ENCODE measurements at regions not wholly inside any gene's neighbourhood (a gene's known extent, or its start where the extent isn't known, plus 50 kb on each side); places are given as distances from the start of the nearest gene placed in this dataset.

DNA sequence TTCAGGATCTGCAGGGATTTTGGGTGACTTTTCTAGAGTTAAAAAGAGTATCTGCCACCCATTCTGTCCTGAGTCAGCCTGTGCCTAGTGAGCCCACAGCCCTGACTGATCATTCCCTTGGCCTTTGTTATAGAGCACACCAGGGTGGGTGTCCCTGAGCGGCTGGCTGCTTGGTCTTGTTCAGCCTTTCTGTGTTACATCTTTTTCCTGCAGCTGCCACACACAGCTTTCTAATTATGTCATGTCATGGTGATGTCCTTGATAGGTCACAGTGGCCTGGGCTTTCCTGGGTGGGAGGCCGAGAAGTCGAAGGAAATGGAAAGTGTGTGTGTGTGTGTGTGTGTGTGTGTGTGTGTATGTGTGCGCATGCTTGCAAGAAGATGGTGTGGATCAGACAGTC lies 293.2 kb upstream of the CRY1 start:
- H3K27me3 Mint-ChIP-seq: no peaks in the 10 kb centered on the region
- H3K4me1 Mint-ChIP-seq (ENCODE audit: low read depth): peaks cover 56% of the 10 kb centered on the region
- H3K4me3 Mint-ChIP-seq: no peak overlapping the region
- H3K9me3 Mint-ChIP-seq (ENCODE audit: low read depth): no peaks in the 10 kb centered on the region
- no peak overlapping the region for H3K27ac Mint-ChIP-seq
- H3K36me3 Mint-ChIP-seq: peaks cover 7% of the 10 kb centered on the region

DNA sequence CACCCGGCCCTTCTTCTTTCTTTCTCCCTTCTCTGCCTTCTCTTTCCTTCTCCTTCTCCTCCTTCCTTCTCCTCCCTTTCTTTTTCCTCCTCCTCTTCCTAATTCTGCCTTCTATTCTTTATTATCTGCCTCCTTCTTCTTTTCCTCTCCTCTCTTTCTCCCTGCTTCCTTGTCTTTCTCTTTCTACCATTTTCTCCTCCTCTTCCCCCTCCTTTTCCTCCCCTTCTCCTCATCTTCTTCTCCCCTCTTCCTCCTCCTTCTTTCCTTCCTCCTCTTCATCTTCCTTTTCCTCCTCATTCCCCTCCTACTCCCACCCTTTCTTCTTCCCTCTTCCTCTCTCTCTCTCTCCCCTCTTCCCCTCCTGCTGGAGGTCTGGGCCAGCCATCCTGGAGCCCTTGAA lies 294.9 kb upstream of the CRY1 start:
- no peaks in the 10 kb centered on the region for H3K9me3 Mint-ChIP-seq (ENCODE audit: low read depth)
- peaks cover 69% of the 10 kb centered on the region for H3K4me1 Mint-ChIP-seq (ENCODE audit: low read depth)
- H3K27ac Mint-ChIP-seq: peak overlapping the region; percentile 75
- no peak overlapping the region for H3K4me3 Mint-ChIP-seq
- H3K36me3 Mint-ChIP-seq: peaks cover 7% of the 10 kb centered on the region
- no peaks in the 10 kb centered on the region for H3K27me3 Mint-ChIP-seq

- Mint-ChIP-seq H3K9me3 (ENCODE audit: low read depth) (no peaks in the 10 kb centered on the region), H3K36me3 (peaks cover 7% of the 10 kb centered on the region), H3K27me3 (no peaks in the 10 kb centered on the region), H3K4me1 (ENCODE audit: low read depth) (peaks cover 82% of the 10 kb centered on the region), H3K27ac (peak overlapping the region; percentile 48), H3K4me3 (peak overlapping the region; percentile 2)
Observed at GRCh38 chr12:107390414-107390813, 295.2 kb upstream of the PWP1 start.

DNA sequence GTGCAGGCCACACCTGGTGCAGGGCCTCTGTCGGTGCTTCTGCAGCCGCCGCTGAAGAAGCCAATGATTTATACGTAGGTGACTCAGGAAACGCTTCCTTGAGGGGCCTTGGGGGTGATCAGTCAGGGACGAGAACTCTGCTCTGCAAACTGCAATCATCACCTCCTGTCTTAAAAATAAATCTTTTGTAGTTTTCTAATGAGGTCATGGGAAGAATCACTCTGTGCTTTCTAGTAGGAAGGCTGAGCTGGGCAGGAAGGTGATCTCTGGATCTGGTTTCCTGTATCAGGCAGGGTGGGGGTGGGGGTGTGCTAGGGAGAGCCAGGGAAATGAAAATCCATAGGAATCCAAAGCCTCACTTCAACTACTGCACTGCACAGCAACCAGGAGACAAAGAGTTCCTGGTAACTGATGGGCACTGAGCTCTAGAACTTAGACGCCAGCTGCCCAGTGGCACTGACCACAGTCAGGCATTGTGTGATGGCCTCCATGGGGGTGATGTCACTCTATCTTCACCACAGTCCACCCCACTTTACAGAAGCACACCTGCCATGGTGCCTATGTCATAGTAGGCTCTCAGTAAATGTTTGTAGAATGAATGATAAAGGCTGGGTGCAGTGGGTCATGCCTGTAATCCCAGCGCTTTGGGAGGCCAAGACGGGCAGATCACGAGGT lies 292.4 kb upstream of the PWP1 start:
- peaks cover 83% of the 10 kb centered on the region for H3K4me1 Mint-ChIP-seq (ENCODE audit: low read depth)
- no peaks in the 10 kb centered on the region for H3K27me3 Mint-ChIP-seq
- H3K9me3 Mint-ChIP-seq (ENCODE audit: low read depth): no peaks in the 10 kb centered on the region
- H3K4me3 Mint-ChIP-seq: peak overlapping the region; percentile 42
- H3K27ac Mint-ChIP-seq: peak overlapping the region; percentile 73
- H3K36me3 Mint-ChIP-seq: peaks cover 4% of the 10 kb centered on the region

DNA sequence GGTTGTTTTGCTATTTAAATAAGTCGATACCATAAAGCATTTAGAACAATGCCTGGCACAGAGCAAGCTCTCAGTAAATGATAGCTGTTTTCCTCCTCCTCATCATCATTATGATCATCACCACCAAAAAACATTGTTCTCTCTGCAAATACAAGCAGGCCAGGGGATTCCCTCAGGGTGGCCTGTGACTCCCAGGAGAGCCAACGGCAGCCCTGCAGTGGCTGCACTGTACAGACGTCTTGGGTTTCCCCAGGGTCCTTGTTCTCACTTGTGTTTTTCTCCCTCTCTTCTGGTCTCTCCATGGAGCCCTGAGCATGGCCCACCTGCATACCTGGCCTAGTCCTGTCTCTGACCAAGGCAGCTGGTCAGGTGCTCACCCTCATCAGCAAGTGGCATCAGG lies 290.9 kb upstream of the PWP1 start:
- no peaks in the 10 kb centered on the region for H3K27me3 Mint-ChIP-seq
- H3K4me3 Mint-ChIP-seq: no peak overlapping the region
- no peaks in the 10 kb centered on the region for H3K9me3 Mint-ChIP-seq (ENCODE audit: low read depth)
- peaks cover 2% of the 10 kb centered on the region for H3K36me3 Mint-ChIP-seq
- peaks cover 75% of the 10 kb centered on the region for H3K4me1 Mint-ChIP-seq (ENCODE audit: low read depth)
- no peak overlapping the region for H3K27ac Mint-ChIP-seq

DNA sequence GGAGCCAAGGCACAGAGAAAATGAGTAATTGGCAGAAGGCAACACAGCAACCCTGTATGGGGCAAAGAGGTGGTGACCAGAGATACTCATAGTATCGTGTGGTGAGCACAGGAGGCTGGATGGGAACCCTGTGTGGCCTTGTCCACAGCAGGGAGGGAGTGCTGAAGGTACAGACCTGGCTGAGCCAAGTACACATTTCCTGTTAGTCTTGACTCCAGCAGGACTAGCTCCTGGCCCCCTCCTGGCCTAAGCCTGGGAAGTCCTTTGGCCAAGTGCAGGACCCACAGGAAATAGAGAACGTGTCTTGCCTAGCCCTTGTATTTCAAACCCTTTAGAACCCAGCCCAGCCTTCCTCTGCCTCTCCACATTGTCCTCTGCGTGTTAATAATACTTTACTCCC lies 289.8 kb upstream of the PWP1 start:
- no peak overlapping the region for H3K27ac Mint-ChIP-seq
- no peaks in the 10 kb centered on the region for H3K27me3 Mint-ChIP-seq
- H3K36me3 Mint-ChIP-seq: no peaks in the 10 kb centered on the region
- no peaks in the 10 kb centered on the region for H3K9me3 Mint-ChIP-seq (ENCODE audit: low read depth)
- H3K4me1 Mint-ChIP-seq (ENCODE audit: low read depth): peaks cover 72% of the 10 kb centered on the region
- H3K4me3 Mint-ChIP-seq: no peak overlapping the region

GRCh38 chr12:107396991-107397390 lies 288.6 kb upstream of the PWP1 start:
- H3K27me3 Mint-ChIP-seq: no peaks in the 10 kb centered on the region
- no peak overlapping the region for H3K4me3 Mint-ChIP-seq
- peaks cover 70% of the 10 kb centered on the region for H3K4me1 Mint-ChIP-seq (ENCODE audit: low read depth)
- peak overlapping the region; percentile 10 for H3K27ac Mint-ChIP-seq
- no peaks in the 10 kb centered on the region for H3K36me3 Mint-ChIP-seq
- no peaks in the 10 kb centered on the region for H3K9me3 Mint-ChIP-seq (ENCODE audit: low read depth)

- Mint-ChIP-seq H3K4me1 (ENCODE audit: low read depth) (peaks cover 67% of the 10 kb centered on the region), H3K27ac (no peak overlapping the region), H3K36me3 (no peaks in the 10 kb centered on the region), H3K4me3 (no peak overlapping the region), H3K9me3 (ENCODE audit: low read depth) (no peaks in the 10 kb centered on the region), H3K27me3 (no peaks in the 10 kb centered on the region)
Observed at GRCh38 chr12:107397890-107398500, 287.6 kb upstream of the PWP1 start.

GRCh38 chr12:107399046-107399445 lies 286.6 kb upstream of the PWP1 start:
- H3K4me3 Mint-ChIP-seq: no peak overlapping the region
- H3K4me1 Mint-ChIP-seq (ENCODE audit: low read depth): peaks cover 58% of the 10 kb centered on the region
- H3K27ac Mint-ChIP-seq: peak overlapping the region; percentile 19
- H3K9me3 Mint-ChIP-seq (ENCODE audit: low read depth): no peaks in the 10 kb centered on the region
- no peaks in the 10 kb centered on the region for H3K27me3 Mint-ChIP-seq
- no peaks in the 10 kb centered on the region for H3K36me3 Mint-ChIP-seq

GRCh38 chr12:107400686-107401447 lies 284.7 kb upstream of the PWP1 start:
- no peaks in the 10 kb centered on the region for H3K27me3 Mint-ChIP-seq
- H3K4me1 Mint-ChIP-seq (ENCODE audit: low read depth): peaks cover 48% of the 10 kb centered on the region
- H3K9me3 Mint-ChIP-seq (ENCODE audit: low read depth): no peaks in the 10 kb centered on the region
- no peak overlapping the region for H3K27ac Mint-ChIP-seq
- H3K36me3 Mint-ChIP-seq: no peaks in the 10 kb centered on the region
- H3K4me3 Mint-ChIP-seq: no peak overlapping the region

- Mint-ChIP-seq H3K4me3 (no peak overlapping the region), H3K27ac (peak overlapping the region; percentile 17), H3K4me1 (ENCODE audit: low read depth) (peaks cover 38% of the 10 kb centered on the region), H3K36me3 (no peaks in the 10 kb centered on the region), H3K27me3 (no peaks in the 10 kb centered on the region), H3K9me3 (ENCODE audit: low read depth) (no peaks in the 10 kb centered on the region)
Observed at GRCh38 chr12:107402041-107403022, 283.3 kb upstream of the PWP1 start.

DNA sequence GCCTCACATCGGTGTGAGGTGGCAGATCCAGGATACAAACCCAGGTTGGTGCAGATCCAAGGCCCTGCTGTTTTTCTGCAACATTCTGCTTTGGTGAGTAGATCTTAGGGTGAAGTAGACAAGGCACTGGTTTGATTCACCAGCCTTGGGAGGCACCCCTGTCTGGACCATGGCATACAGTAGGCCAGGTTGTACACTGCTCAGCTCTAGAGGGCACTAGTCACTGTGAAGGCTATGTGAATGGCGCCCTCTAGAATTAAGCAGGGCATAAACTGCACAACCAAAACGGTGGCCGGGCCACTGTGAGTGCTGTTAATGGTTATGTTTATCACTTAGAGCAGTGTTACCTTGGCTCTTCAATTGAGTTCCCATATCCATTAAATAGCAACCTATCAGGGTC lies 280.6 kb upstream of the PWP1 start:
- no peak overlapping the region for H3K27ac Mint-ChIP-seq

GRCh38 chr12:107405436-107405835 lies 280.2 kb upstream of the PWP1 start:
- Mint-ChIP-seq H3K4me1 (ENCODE audit: low read depth) (peaks cover 21% of the 10 kb centered on the region), H3K9me3 (ENCODE audit: low read depth) (no peaks in the 10 kb centered on the region), H3K27ac (no peak overlapping the region), H3K4me3 (no peak overlapping the region), H3K27me3 (no peaks in the 10 kb centered on the region), H3K36me3 (no peaks in the 10 kb centered on the region)

More for the DNA sequence above, 280.6 kb upstream of the PWP1 start:
- no peaks in the 10 kb centered on the region for H3K27me3 Mint-ChIP-seq
- no peak overlapping the region for H3K4me3 Mint-ChIP-seq
- peaks cover 22% of the 10 kb centered on the region for H3K4me1 Mint-ChIP-seq (ENCODE audit: low read depth)
- no peaks in the 10 kb centered on the region for H3K9me3 Mint-ChIP-seq (ENCODE audit: low read depth)
- H3K36me3 Mint-ChIP-seq: no peaks in the 10 kb centered on the region

DNA sequence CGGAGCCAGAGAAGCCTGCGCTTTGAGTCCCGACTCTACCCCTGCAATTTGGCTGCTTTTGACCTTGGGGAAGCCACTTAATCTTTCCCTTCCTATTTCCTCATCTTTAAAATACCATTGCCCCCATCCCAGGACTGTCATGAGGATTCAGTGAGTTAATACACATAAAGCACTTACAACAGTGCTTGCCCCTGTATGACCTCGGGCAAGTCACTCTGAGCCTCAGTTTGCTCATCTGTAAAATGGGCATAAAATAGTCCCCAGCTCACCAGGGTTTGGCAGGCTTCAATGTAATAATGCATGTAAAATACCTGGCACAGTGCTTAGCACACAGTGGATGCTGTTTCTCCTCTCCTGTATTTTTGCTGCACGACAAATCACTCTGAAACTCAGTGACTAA lies 278.7 kb upstream of the PWP1 start:
- H3K36me3 Mint-ChIP-seq: no peaks in the 10 kb centered on the region
- no peaks in the 10 kb centered on the region for H3K9me3 Mint-ChIP-seq (ENCODE audit: low read depth)
- H3K27me3 Mint-ChIP-seq: no peaks in the 10 kb centered on the region
- peaks cover 9% of the 10 kb centered on the region for H3K4me1 Mint-ChIP-seq (ENCODE audit: low read depth)
- H3K27ac Mint-ChIP-seq: no peak overlapping the region
- H3K4me3 Mint-ChIP-seq: no peak overlapping the region
